ENCODE measurements at regions not wholly inside any gene's neighbourhood (a gene's known extent, or its start where the extent isn't known, plus 50 kb on each side); places are given as distances from the start of the nearest gene placed in this dataset.
A peak's percentile ranks its signal among the peaks of the same experiment; 100 is the strongest.
"Not testable (repeated sequence)": the region's sequence is repeated elsewhere in the genome, so short reads cannot be mapped to it uniquely, and the experiment has no call there.

- Histone ChIP-seq H3K9me2 (0 out of 2 replicates have a peak, but pooled peaks cover 2% of the 10 kb centered on the region), H3K9me3 (no peaks in the 10 kb centered on the region), H3K4me3 (ENCODE audit: low read depth in 2 of 2, low read length in 1 of 2) (no peak overlapping the region), H4K20me1 (ENCODE audit: insufficient read depth) (no peaks in the 10 kb centered on the region), H3K4me1 (ENCODE audit: control insufficient read depth in 1 of 2, insufficient read depth in 2 of 2, low read depth in 1 of 2, low read length in 1 of 2) (no peaks in the 10 kb centered on the region), H3K27ac (ENCODE audit: low read depth in 2 of 2, low read length in 1 of 2) (no peak overlapping the region), H3K36me3 (replicated peaks in 1 of 2; ENCODE audit: control insufficient read depth in 1 of 2, insufficient read depth in 2 of 2, low read length in 1 of 2) (no peaks in the 10 kb centered on the region), H2AFZ (ENCODE audit: low read depth) (no peak overlapping the region), H3F3A (replicated peaks; ENCODE audit: insufficient read depth) (no peaks in the 10 kb centered on the region), H3K27me3 (ENCODE audit: insufficient read depth) (no peaks in the 10 kb centered on the region), H3K9ac (no peak overlapping the region), H3K79me2 (ENCODE audit: insufficient read depth) (no peaks in the 10 kb centered on the region), H3K4me2 (no peak overlapping the region)
- CTCF ChIA-PET = no interaction called here
- POLR2A ChIA-PET = no interaction called here
- DNase-seq = no peak
- 61% methylated on average over 3 of the region's 3 CpGs for WGBS (ENCODE audit: low lambda C conversion rate)
- TF ChIP-seq SIN3A (IDR thresholded peaks at IDR 0.05; ENCODE audit: borderline replicate concordance, low read depth, low read length) = no peak
- TF ChIP-seq FOSL2 (IDR thresholded peaks at IDR 0.05; ENCODE audit: borderline replicate concordance, low read depth) = no peak
Observed at GRCh38 chr15:91447991-91448644, 348.1 kb downstream of the SV2B start.

GRCh38 chr15:91453376-91453775, 353.3 kb downstream of the SV2B start:
- H3K4me3 ChIP-seq (ENCODE audit: low read depth in 2 of 2, low read length in 1 of 2); DNase-seq; H3K27me3 ChIP-seq (ENCODE audit: insufficient read depth); H3K9me2 ChIP-seq; H2AFZ ChIP-seq (ENCODE audit: low read depth); POLR2A ChIA-PET; H4K20me1 ChIP-seq (ENCODE audit: insufficient read depth); H3K4me2 ChIP-seq; CTCF ChIA-PET; H3F3A ChIP-seq (replicated peaks; ENCODE audit: insufficient read depth); H3K9ac ChIP-seq; H3K79me2 ChIP-seq (ENCODE audit: insufficient read depth); H3K4me1 ChIP-seq (ENCODE audit: control insufficient read depth in 1 of 2, insufficient read depth in 2 of 2, low read depth in 1 of 2, low read length in 1 of 2); H3K27ac ChIP-seq (ENCODE audit: low read depth in 2 of 2, low read length in 1 of 2); H3K36me3 ChIP-seq (replicated peaks in 1 of 2; ENCODE audit: control insufficient read depth in 1 of 2, insufficient read depth in 2 of 2, low read length in 1 of 2); H3K9me3 ChIP-seq: not testable (repeated sequence)
- WGBS (ENCODE audit: low lambda C conversion rate) = 27% methylated on average over 3 of the region's 3 CpGs

GRCh38 chr15:91456251-91456718, 356.2 kb downstream of the SV2B start:
- no peaks in the 10 kb centered on the region; a peak in 2 of 4 replicates for H3K4me1 ChIP-seq (ENCODE audit: control insufficient read depth in 1 of 2, insufficient read depth in 2 of 2, low read depth in 1 of 2, low read length in 1 of 2)
- H3K79me2 ChIP-seq (ENCODE audit: insufficient read depth) = no peaks in the 10 kb centered on the region
- peak overlapping the region; percentile 59; the same call in 1 of the 2 replicates for H2AFZ ChIP-seq (ENCODE audit: low read depth)
- TF ChIP-seq YY1 (IDR thresholded peaks at IDR 0.05; ENCODE audit: low read depth) (no peak), NRF1 (IDR thresholded peaks at IDR 0.05; ENCODE audit: low read depth, low read length) (no peak), POLR2AphosphoS5 (IDR thresholded peaks at IDR 0.05; ENCODE audit: low read depth, low read length) (no peak), JUND (IDR thresholded peaks at IDR 0.05) (peak; percentile 62), PBX3 (IDR thresholded peaks at IDR 0.05) (peak; percentile 16; the same call in 1 of the 2 replicates), RXRA (IDR thresholded peaks at IDR 0.05; ENCODE audit: borderline replicate concordance, low read depth) (peak; percentile 95), TCF12 (IDR thresholded peaks at IDR 0.05) (peak; percentile 80), MAX (IDR thresholded peaks at IDR 0.05; ENCODE audit: low read depth) (0 out of 2 replicates have a peak, but pooled peaks have one; percentile 31), CTCF (IDR thresholded peaks at IDR 0.05) (no peak), NFIC (IDR thresholded peaks at IDR 0.05; ENCODE audit: borderline replicate concordance) (peak; percentile 78), FOXJ3 (CRISPR knock-in tag; IDR thresholded peaks at IDR 0.05) (no peak), FOSL2 (IDR thresholded peaks at IDR 0.05; ENCODE audit: borderline replicate concordance, low read depth) (peak; percentile 26; the same call in 1 of the 2 replicates), MEF2A (IDR thresholded peaks at IDR 0.05; ENCODE audit: borderline replicate concordance, low read depth) (0 out of 2 replicates have a peak, but pooled peaks have one; percentile 18), TEAD4 (IDR thresholded peaks at IDR 0.05; ENCODE audit: borderline replicate concordance, insufficient read depth) (0 out of 2 replicates have a peak, but pooled peaks have one; percentile 32), EP300 (IDR thresholded peaks at IDR 0.05; ENCODE audit: borderline replicate concordance in 1 of 2, low read depth in 1 of 2, low read length in 1 of 2) (peak in 1 of 2 experiments; percentile 54; a peak in 1 of 4 replicates), TAF1 (IDR thresholded peaks at IDR 0.05; ENCODE audit: borderline replicate concordance, low read depth, low read length) (no peak), RFX5 (IDR thresholded peaks at IDR 0.05; ENCODE audit: low read length) (no peak)
- H4K20me1 ChIP-seq (ENCODE audit: insufficient read depth) = no peaks in the 10 kb centered on the region
- 0 out of 2 replicates have a peak overlapping the region, but pooled peaks have one; percentile 21 for H3K9ac ChIP-seq
- WGBS (ENCODE audit: low lambda C conversion rate) = 43% methylated on average over 7 of the region's 7 CpGs
- CTCF ChIA-PET = no interaction called here
- H3F3A ChIP-seq (replicated peaks; ENCODE audit: insufficient read depth) = no peaks in the 10 kb centered on the region
- POLR2A ChIA-PET = no interaction called here
- H3K9me2 ChIP-seq = no peaks in the 10 kb centered on the region
- H3K27ac ChIP-seq (ENCODE audit: low read depth in 2 of 2, low read length in 1 of 2) = peak overlapping the region in 1 of 2 experiments; percentile 63; a peak in 2 of 4 replicates
- no peaks in the 10 kb centered on the region for H3K36me3 ChIP-seq (replicated peaks in 1 of 2; ENCODE audit: control insufficient read depth in 1 of 2, insufficient read depth in 2 of 2, low read length in 1 of 2)
- 0 out of 4 replicates have a peak overlapping the region, but pooled peaks of 1 of the 2 experiments have one; percentile 23 for H3K4me3 ChIP-seq (ENCODE audit: low read depth in 2 of 2, low read length in 1 of 2)
- no peaks in the 10 kb centered on the region for H3K27me3 ChIP-seq (ENCODE audit: insufficient read depth)
- DNase-seq = no peak
- no peaks in the 10 kb centered on the region for H3K9me3 ChIP-seq
- H3K4me2 ChIP-seq = peak overlapping the region; percentile 26; the same call in 1 of the 2 replicates
